ENCODE measurements at regions not wholly inside any gene's neighbourhood (a gene's known extent, or its start where the extent isn't known, plus 50 kb on each side); places are given as distances from the start of the nearest gene placed in this dataset.
"Not testable (repeated sequence)": the region's sequence is repeated elsewhere in the genome, so short reads cannot be mapped to it uniquely, and the experiment has no call there.

GRCh38 chr12:124130691-124131591, 157.9 kb downstream of the ZNF664 start:
- peaks cover 4% of the 10 kb centered on the region for H3K27me3 Mint-ChIP-seq (ENCODE audit: low read depth)
- no peaks in the 10 kb centered on the region for H3K36me3 Mint-ChIP-seq (ENCODE audit: low read depth)
- H3K4me3 Mint-ChIP-seq: no peak overlapping the region
- H3K9me3 Mint-ChIP-seq: no peaks in the 10 kb centered on the region
- no peaks in the 10 kb centered on the region for H3K4me1 Mint-ChIP-seq (ENCODE audit: low read depth)
- no peak overlapping the region for H3K27ac Mint-ChIP-seq

GRCh38 chr12:124131659-124132058, 158.6 kb downstream of the ZNF664 start:
- Mint-ChIP-seq H3K27ac (no peak overlapping the region), H3K4me1 (ENCODE audit: low read depth) (no peaks in the 10 kb centered on the region), H3K27me3 (ENCODE audit: low read depth) (peaks cover 4% of the 10 kb centered on the region), H3K4me3 (no peak overlapping the region), H3K36me3 (ENCODE audit: low read depth) (no peaks in the 10 kb centered on the region), H3K9me3 (peaks cover under 1% of the 10 kb centered on the region)

GRCh38 chr12:124132530-124132929, 159.5 kb downstream of the ZNF664 start:
- H3K36me3 Mint-ChIP-seq (ENCODE audit: low read depth): no peaks in the 10 kb centered on the region
- H3K27me3 Mint-ChIP-seq (ENCODE audit: low read depth): peaks cover 4% of the 10 kb centered on the region
- peaks cover 6% of the 10 kb centered on the region for H3K9me3 Mint-ChIP-seq
- H3K4me1 Mint-ChIP-seq (ENCODE audit: low read depth): no peaks in the 10 kb centered on the region
- H3K27ac Mint-ChIP-seq: no peak overlapping the region
- no peak overlapping the region for H3K4me3 Mint-ChIP-seq

- Mint-ChIP-seq H3K4me1 (ENCODE audit: low read depth) (no peaks in the 10 kb centered on the region), H3K4me3 (no peak overlapping the region), H3K27me3 (ENCODE audit: low read depth) (peaks cover 16% of the 10 kb centered on the region), H3K27ac (no peak overlapping the region), H3K36me3 (ENCODE audit: low read depth) (peaks cover 1% of the 10 kb centered on the region), H3K9me3 (peaks cover 21% of the 10 kb centered on the region)
Observed at GRCh38 chr12:124136796-124137195, 158.1 kb upstream of the RFLNA start.

- H3K27me3 Mint-ChIP-seq (ENCODE audit: low read depth): peaks cover 18% of the 10 kb centered on the region
- H3K36me3 Mint-ChIP-seq (ENCODE audit: low read depth): peaks cover 1% of the 10 kb centered on the region
- H3K9me3 Mint-ChIP-seq: peaks cover 28% of the 10 kb centered on the region
- no peak overlapping the region for H3K4me3 Mint-ChIP-seq
- H3K4me1 Mint-ChIP-seq (ENCODE audit: low read depth): no peaks in the 10 kb centered on the region
- no peak overlapping the region for H3K27ac Mint-ChIP-seq
Observed at GRCh38 chr12:124140944-124141486, 153.9 kb upstream of the RFLNA start.

GRCh38 chr12:124141611-124142010, 153.3 kb upstream of the RFLNA start:
- H3K9me3 Mint-ChIP-seq: peaks cover 27% of the 10 kb centered on the region
- not testable (repeated sequence) for H3K4me1 Mint-ChIP-seq (ENCODE audit: low read depth); H3K27ac Mint-ChIP-seq; H3K4me3 Mint-ChIP-seq; H3K36me3 Mint-ChIP-seq (ENCODE audit: low read depth)
- H3K27me3 Mint-ChIP-seq (ENCODE audit: low read depth): peaks cover 18% of the 10 kb centered on the region

- H3K9me3 Mint-ChIP-seq: peaks cover 22% of the 10 kb centered on the region
- no peak overlapping the region for H3K4me3 Mint-ChIP-seq
- H3K27me3 Mint-ChIP-seq (ENCODE audit: low read depth): peaks cover 18% of the 10 kb centered on the region
- no peak overlapping the region for H3K27ac Mint-ChIP-seq
- no peaks in the 10 kb centered on the region for H3K4me1 Mint-ChIP-seq (ENCODE audit: low read depth)
- peaks cover 1% of the 10 kb centered on the region for H3K36me3 Mint-ChIP-seq (ENCODE audit: low read depth)
Observed at GRCh38 chr12:124142395-124143035, 152.4 kb upstream of the RFLNA start.

- peaks cover 1% of the 10 kb centered on the region for H3K36me3 Mint-ChIP-seq (ENCODE audit: low read depth)
Observed at GRCh38 chr12:124143726-124144125, 151.2 kb upstream of the RFLNA start.

GRCh38 chr12:124144531-124145194, 150.2 kb upstream of the RFLNA start:
- no peaks in the 10 kb centered on the region for H3K4me1 Mint-ChIP-seq (ENCODE audit: low read depth)
- no peak overlapping the region for H3K4me3 Mint-ChIP-seq
- peaks cover 1% of the 10 kb centered on the region for H3K36me3 Mint-ChIP-seq (ENCODE audit: low read depth)
- peaks cover 18% of the 10 kb centered on the region for H3K27me3 Mint-ChIP-seq (ENCODE audit: low read depth)
- no peak overlapping the region for H3K27ac Mint-ChIP-seq
- peaks cover 12% of the 10 kb centered on the region for H3K9me3 Mint-ChIP-seq

More at GRCh38 chr12:124143726-124144125, 151.2 kb upstream of the RFLNA start:
- no peaks in the 10 kb centered on the region for H3K4me1 Mint-ChIP-seq (ENCODE audit: low read depth)
- H3K27ac Mint-ChIP-seq: no peak overlapping the region
- peaks cover 18% of the 10 kb centered on the region for H3K27me3 Mint-ChIP-seq (ENCODE audit: low read depth)
- H3K9me3 Mint-ChIP-seq: peaks cover 16% of the 10 kb centered on the region
- H3K4me3 Mint-ChIP-seq: no peak overlapping the region

GRCh38 chr12:124147027-124147426, 147.9 kb upstream of the RFLNA start:
- Mint-ChIP-seq H3K4me3 (no peak overlapping the region), H3K9me3 (peaks cover 5% of the 10 kb centered on the region), H3K4me1 (ENCODE audit: low read depth) (no peaks in the 10 kb centered on the region), H3K36me3 (ENCODE audit: low read depth) (no peaks in the 10 kb centered on the region), H3K27me3 (ENCODE audit: low read depth) (peaks cover 4% of the 10 kb centered on the region), H3K27ac (no peak overlapping the region)

- H3K27me3 Mint-ChIP-seq (ENCODE audit: low read depth): peaks cover 4% of the 10 kb centered on the region
- no peaks in the 10 kb centered on the region for H3K36me3 Mint-ChIP-seq (ENCODE audit: low read depth)
- no peak overlapping the region for H3K27ac Mint-ChIP-seq
Observed at GRCh38 chr12:124147575-124147974, 147.3 kb upstream of the RFLNA start.

GRCh38 chr12:124148481-124149273, 146.2 kb upstream of the RFLNA start:
- no peak overlapping the region for H3K4me3 Mint-ChIP-seq
- H3K27me3 Mint-ChIP-seq (ENCODE audit: low read depth): peaks cover 4% of the 10 kb centered on the region
- no peak overlapping the region for H3K27ac Mint-ChIP-seq
- no peaks in the 10 kb centered on the region for H3K36me3 Mint-ChIP-seq (ENCODE audit: low read depth)
- H3K9me3 Mint-ChIP-seq: no peaks in the 10 kb centered on the region
- no peaks in the 10 kb centered on the region for H3K4me1 Mint-ChIP-seq (ENCODE audit: low read depth)

More at GRCh38 chr12:124147575-124147974, 147.3 kb upstream of the RFLNA start:
- no peak overlapping the region for H3K4me3 Mint-ChIP-seq
- no peaks in the 10 kb centered on the region for H3K9me3 Mint-ChIP-seq
- no peaks in the 10 kb centered on the region for H3K4me1 Mint-ChIP-seq (ENCODE audit: low read depth)

- H3K4me3 Mint-ChIP-seq: no peak overlapping the region
- H3K27me3 Mint-ChIP-seq (ENCODE audit: low read depth): peaks cover 4% of the 10 kb centered on the region
- no peak overlapping the region for H3K27ac Mint-ChIP-seq
- no peaks in the 10 kb centered on the region for H3K9me3 Mint-ChIP-seq
- H3K36me3 Mint-ChIP-seq (ENCODE audit: low read depth): no peaks in the 10 kb centered on the region
- H3K4me1 Mint-ChIP-seq (ENCODE audit: low read depth): no peaks in the 10 kb centered on the region
Observed at GRCh38 chr12:124149287-124149686, 145.6 kb upstream of the RFLNA start.

GRCh38 chr12:124150168-124150567, 144.7 kb upstream of the RFLNA start:
- H3K4me3 Mint-ChIP-seq: no peak overlapping the region
- H3K9me3 Mint-ChIP-seq: no peaks in the 10 kb centered on the region
- H3K36me3 Mint-ChIP-seq (ENCODE audit: low read depth): no peaks in the 10 kb centered on the region
- H3K4me1 Mint-ChIP-seq (ENCODE audit: low read depth): no peaks in the 10 kb centered on the region
- no peak overlapping the region for H3K27ac Mint-ChIP-seq
- H3K27me3 Mint-ChIP-seq (ENCODE audit: low read depth): peaks cover 4% of the 10 kb centered on the region
